H9 (cell line): ENCODE measurements at regions not wholly inside any gene's neighbourhood (a gene's known extent, or its start where the extent isn't known, plus 50 kb on each side); places are given as distances from the start of the nearest gene placed in this dataset.

Source experiments
- DNase-seq: peaks from one replicate; pipeline ENCODE4 v3.0.0-alpha.2; 2017
- H2AFZ ChIP-seq: one replicate; pipeline ENCODE4 v1.6.1; 2013; ENCODE audit warnings: mild to moderate bottlenecking, low read length, control low read depth, moderate library complexity
- H2AK5ac ChIP-seq: 2 replicates; pipeline ENCODE4 v1.6.1; 2013; ENCODE audit warnings: low read length, control low read depth, mixed read lengths; ENCODE audit not compliant: insufficient read length
- H2BK120ac ChIP-seq: one replicate; pipeline ENCODE4 v1.6.1; 2013; ENCODE audit warnings: low read depth, mild to moderate bottlenecking, low read length, control low read depth, inconsistent platforms; ENCODE audit not compliant: poor library complexity, severe bottlenecking
- H2BK12ac ChIP-seq: 2 replicates; pipeline ENCODE4 v1.6.1; 2013; ENCODE audit warnings: low read length, control low read depth, mixed read lengths, low read depth; ENCODE audit not compliant: insufficient read length
- H2BK15ac ChIP-seq: 2 replicates; pipeline ENCODE4 v1.6.1; 2013; ENCODE audit warnings: low read depth, low read length, control low read depth
- H2BK20ac ChIP-seq: one replicate; pipeline ENCODE4 v1.6.1; 2013; ENCODE audit warnings: low read depth, mild to moderate bottlenecking, low read length, control low read depth, inconsistent platforms; ENCODE audit not compliant: poor library complexity, severe bottlenecking
- H2BK5ac ChIP-seq: 2 replicates; pipeline ENCODE4 v1.6.1; 2013; ENCODE audit warnings: low read length, control low read depth, mixed read lengths; ENCODE audit not compliant: insufficient read length
- H3K14ac ChIP-seq: 2 replicates; pipeline ENCODE4 v1.6.1; 2013; ENCODE audit warnings: low read length, control low read depth; ENCODE audit not compliant: insufficient read depth
- H3K18ac ChIP-seq: 2 replicates; pipeline ENCODE4 v1.6.1; 2013; ENCODE audit warnings: low read depth, mild to moderate bottlenecking, mixed read lengths, low read length, control low read depth; ENCODE audit not compliant: insufficient read length
- H3K23ac ChIP-seq: 2 replicates; pipeline ENCODE4 v1.6.1; 2013; ENCODE audit warnings: low read length, control low read depth, mixed read lengths, low read depth; ENCODE audit not compliant: insufficient read length
- H3K23me2 ChIP-seq: 2 replicates; pipeline ENCODE4 v1.6.1; 2013; ENCODE audit warnings: low read depth, mild to moderate bottlenecking, mixed read lengths, low read length, control low read depth; ENCODE audit not compliant: insufficient read length, poor library complexity, severe bottlenecking
- H3K27ac ChIP-seq: 2 replicates; pipeline ENCODE4 v1.5.1; 2013; ENCODE audit warnings: low read length, control low read depth, mixed read lengths, low read depth; ENCODE audit not compliant: insufficient read length
- H3K27me3 ChIP-seq: 2 replicates; pipeline ENCODE4 v1.6.1; 2013; ENCODE audit warnings: low read length, control low read depth, inconsistent platforms; ENCODE audit not compliant: insufficient read depth
- H3K4ac ChIP-seq: 2 replicates; pipeline ENCODE4 v1.6.1; 2013; ENCODE audit warnings: low read depth, mild to moderate bottlenecking, control low read depth, inconsistent platforms, low read length, moderate library complexity
- H3K4me1 ChIP-seq: 2 replicates; pipeline ENCODE4 v1.6.1; 2013; ENCODE audit warnings: low read length, control low read depth, inconsistent platforms; ENCODE audit not compliant: insufficient read depth
- H3K4me2 ChIP-seq: 2 replicates; pipeline ENCODE4 v1.6.1; 2013; ENCODE audit warnings: low read length, control low read depth, mixed read lengths; ENCODE audit not compliant: insufficient read length, insufficient read depth
- H3K56ac ChIP-seq: 2 replicates; pipeline ENCODE4 v1.6.1; 2013; ENCODE audit warnings: low read depth, mild to moderate bottlenecking, mixed read lengths, low read length, control low read depth; ENCODE audit not compliant: insufficient read length
- H3K79me1 ChIP-seq: 2 replicates; pipeline ENCODE4 v1.6.1; 2013; ENCODE audit warnings: low read depth, mild to moderate bottlenecking, moderate library complexity, low read length, control low read depth, inconsistent platforms; ENCODE audit not compliant: insufficient read depth, poor library complexity, severe bottlenecking
- H3K79me2 ChIP-seq: 2 replicates; pipeline ENCODE4 v1.6.1; 2013; ENCODE audit warnings: low read length, control low read depth, inconsistent platforms; ENCODE audit not compliant: insufficient read depth
- H3K9ac ChIP-seq: 2 replicates; pipeline ENCODE4 v1.6.1; 2013; ENCODE audit warnings: low read length, control low read depth, mixed read lengths; ENCODE audit not compliant: insufficient read length; ENCODE audit errors: extremely low read depth
- H3K9me3 ChIP-seq: one replicate; pipeline ENCODE4 v1.6.1; 2013; ENCODE audit warnings: low read depth, low read length, inconsistent platforms; ENCODE audit not compliant: control insufficient read depth
- H3T11ph ChIP-seq: one replicate; pipeline ENCODE4 v1.6.1; 2013; ENCODE audit warnings: mild to moderate bottlenecking, low read length, control low read depth, inconsistent platforms
- H4K20me1 ChIP-seq: one replicate; pipeline ENCODE4 v1.6.1; 2013; ENCODE audit not compliant: control insufficient read depth, insufficient read length, insufficient read depth
- H4K5ac ChIP-seq: 2 replicates; pipeline ENCODE4 v1.6.1; 2013; ENCODE audit warnings: low read depth, mild to moderate bottlenecking, mixed read lengths, low read length, control low read depth; ENCODE audit not compliant: insufficient read length
- H4K8ac ChIP-seq: replicated peaks from 2 replicates; pipeline ENCODE4 v1.6.1; 2013; ENCODE audit warnings: low read length, control low read depth, mixed read lengths, low read depth; ENCODE audit not compliant: insufficient read length
- H4K91ac ChIP-seq: 2 replicates; pipeline ENCODE4 v1.6.1; 2013; ENCODE audit warnings: low read depth, mild to moderate bottlenecking, moderate library complexity, mixed read lengths, low read length, control low read depth; ENCODE audit not compliant: insufficient read length
- H3K27ac Mint-ChIP-seq, 3 experiments: 2 replicates in 2 of 3; 3 replicates in 1 of 3; pipeline ENCODE4 v1.8.0; 2020 to 2021; ENCODE audit warnings: mixed read lengths in 3 of 3, mild to moderate bottlenecking in 1 of 3, moderate library complexity in 1 of 3
- H3K27me3 Mint-ChIP-seq: 2 replicates; pipeline ENCODE4 v1.8.0; 2021; ENCODE audit warnings: low read depth, mild to moderate bottlenecking, moderate library complexity, mixed read lengths
- H3K36me3 Mint-ChIP-seq, 3 experiments: 2 replicates in 2 of 3; 3 replicates in 1 of 3; pipeline ENCODE4 v1.8.0; 2020 to 2021; ENCODE audit warnings: low read depth in 3 of 3, mixed read lengths in 3 of 3; ENCODE audit not compliant: insufficient read depth in 1 of 3
- H3K4me1 Mint-ChIP-seq, 2 experiments: 2 replicates each; pipeline ENCODE4 v1.8.0; 2020; ENCODE audit warnings: mixed read lengths in 2 of 2
- H3K4me3 Mint-ChIP-seq, 2 experiments: 2 replicates in 1 of 2; 3 replicates in 1 of 2; pipeline ENCODE4 v1.8.0; 2020 to 2021; ENCODE audit warnings: mild to moderate bottlenecking in 2 of 2, mixed read lengths in 2 of 2, moderate library complexity in 1 of 2
- H3K9me3 Mint-ChIP-seq, 2 experiments: 2 replicates in 1 of 2; 3 replicates in 1 of 2; pipeline ENCODE4 v1.8.0; 2020; ENCODE audit warnings: mild to moderate bottlenecking in 2 of 2, mixed read lengths in 2 of 2, moderate library complexity in 1 of 2
- WGBS: extraction: QIAGEN DNeasy Blood & Tissue Kit; methylation state at CpG from one replicate; pipeline ENCODE4 v1.1.7; 2013; ENCODE audit warnings: missing lambda C conversion rate, low lambda C conversion rate, mixed read lengths; ENCODE audit not compliant: insufficient read length; ENCODE audit errors: extremely low coverage; 5-methylcytosine and 5-hydroxymethylcytosine counted together
- TF ChIP-seq, protein P1 (sequence below): fragments of 200-600 bp; sonication (generic); conservative IDR thresholded peaks from 3 replicates; pipeline ENCODE4 v1.8.0; 2021; ENCODE audit warnings: antibody characterized with exemption, mild to moderate bottlenecking

GRCh38 chr21:41557884-41558283 is 49.9 kb upstream of the TMPRSS2 start:
- H2BK20ac ChIP-seq, result no peak overlapping the region
- H4K8ac ChIP-seq, result no peak overlapping the region
- H3K27me3 ChIP-seq, result no peaks in the 10 kb centered on the region
- no peaks in the 10 kb centered on the region for H3K79me1 ChIP-seq
- no peak overlapping the region for H2BK120ac ChIP-seq
- Mint-ChIP-seq H3K36me3 (no peaks in the 10 kb centered on the region; a peak in 1 of 7 replicates), H3K27ac (no peak overlapping the region), H3K9me3 (no peaks in the 10 kb centered on the region), H3K4me3 (no peak overlapping the region), H3K27me3 (peaks cover 5% of the 10 kb centered on the region), H3K4me1 (peaks cover 16 to 27% of the 10 kb centered on the region in 2 experiments; a peak in 3 of 4 replicates)
- H3K4ac ChIP-seq, result no peak overlapping the region
- H3K23me2 ChIP-seq, result no peaks in the 10 kb centered on the region
- WGBS, result no CpG with 5 or more reads among the region's 6 CpGs
- H4K91ac ChIP-seq, result no peak overlapping the region
- no peak for DNase-seq
- H4K5ac ChIP-seq, result no peak overlapping the region
- TF ChIP-seq, protein P1, sequence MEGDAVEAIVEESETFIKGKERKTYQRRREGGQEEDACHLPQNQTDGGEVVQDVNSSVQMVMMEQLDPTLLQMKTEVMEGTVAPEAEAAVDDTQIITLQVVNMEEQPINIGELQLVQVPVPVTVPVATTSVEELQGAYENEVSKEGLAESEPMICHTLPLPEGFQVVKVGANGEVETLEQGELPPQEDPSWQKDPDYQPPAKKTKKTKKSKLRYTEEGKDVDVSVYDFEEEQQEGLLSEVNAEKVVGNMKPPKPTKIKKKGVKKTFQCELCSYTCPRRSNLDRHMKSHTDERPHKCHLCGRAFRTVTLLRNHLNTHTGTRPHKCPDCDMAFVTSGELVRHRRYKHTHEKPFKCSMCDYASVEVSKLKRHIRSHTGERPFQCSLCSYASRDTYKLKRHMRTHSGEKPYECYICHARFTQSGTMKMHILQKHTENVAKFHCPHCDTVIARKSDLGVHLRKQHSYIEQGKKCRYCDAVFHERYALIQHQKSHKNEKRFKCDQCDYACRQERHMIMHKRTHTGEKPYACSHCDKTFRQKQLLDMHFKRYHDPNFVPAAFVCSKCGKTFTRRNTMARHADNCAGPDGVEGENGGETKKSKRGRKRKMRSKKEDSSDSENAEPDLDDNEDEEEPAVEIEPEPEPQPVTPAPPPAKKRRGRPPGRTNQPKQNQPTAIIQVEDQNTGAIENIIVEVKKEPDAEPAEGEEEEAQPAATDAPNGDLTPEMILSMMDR, result no peak
- no peak overlapping the region for H3K4me2 ChIP-seq
- no peak overlapping the region for H3T11ph ChIP-seq
- no peak overlapping the region for H3K14ac ChIP-seq
- no peak overlapping the region for H2AFZ ChIP-seq
- H4K20me1 ChIP-seq, result no peaks in the 10 kb centered on the region
- no peaks in the 10 kb centered on the region for H3K9me3 ChIP-seq
- no peak overlapping the region for H2BK15ac ChIP-seq
- no peak overlapping the region for H3K23ac ChIP-seq
- no peak overlapping the region for H2AK5ac ChIP-seq
- H3K18ac ChIP-seq, result no peak overlapping the region
- H3K27ac ChIP-seq, result no peak overlapping the region
- no peaks in the 10 kb centered on the region for H3K4me1 ChIP-seq
- no peaks in the 10 kb centered on the region for H3K79me2 ChIP-seq
- H3K9ac ChIP-seq, result no peak overlapping the region
- H3K56ac ChIP-seq, result no peak overlapping the region
- no peak overlapping the region for H2BK5ac ChIP-seq
- no peak overlapping the region for H2BK12ac ChIP-seq
